ENCODE measurements at regions not wholly inside any gene's neighbourhood (a gene's known extent, or its start where the extent isn't known, plus 50 kb on each side); places are given as distances from the start of the nearest gene placed in this dataset.

DNA sequence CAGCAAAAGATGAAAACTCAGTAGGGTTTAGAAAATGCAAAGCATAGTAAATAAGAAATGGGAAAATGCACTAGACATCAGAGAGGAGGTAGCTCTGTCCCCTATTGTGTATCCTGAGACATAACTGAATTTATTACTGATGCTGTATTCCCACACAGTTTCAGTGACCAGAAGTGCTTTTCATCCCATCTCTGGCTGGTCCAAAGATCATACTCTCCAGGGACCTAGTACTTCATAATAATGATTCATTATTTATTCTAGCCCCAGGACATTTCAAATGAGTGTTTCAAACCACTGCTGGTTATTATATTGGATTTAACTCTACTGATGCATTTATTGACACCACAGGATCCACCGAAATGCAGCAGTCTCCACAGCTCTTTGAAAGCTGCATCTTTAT, 163.3 kb downstream of the PAWR start:
- H3K4me3 ChIP-seq (ENCODE audit: insufficient read depth, low read depth, low read length) = no peak overlapping the region
- no peaks in the 10 kb centered on the region for H3K27me3 ChIP-seq (ENCODE audit: insufficient read depth, low read length)
- peaks cover 25% of the 10 kb centered on the region for H3K4me1 ChIP-seq (ENCODE audit: insufficient read depth, low read length)
- no peak overlapping the region for H3K4me2 ChIP-seq (ENCODE audit: low read length)
- H3K36me3 ChIP-seq (ENCODE audit: insufficient read depth, low read length) = no peaks in the 10 kb centered on the region
- no peak overlapping the region for H3K27ac ChIP-seq (ENCODE audit: low read depth, low read length)
- no peaks in the 10 kb centered on the region for H3K9me3 ChIP-seq (ENCODE audit: insufficient read depth, low read depth, low read length)
- DNase-seq (ENCODE audit: low read depth) (no peak), FAIRE-seq (no peak)
- no peaks in the 10 kb centered on the region for H3K9me3 Mint-ChIP-seq (ENCODE audit: unreplicated experiment)
- no peaks in the 10 kb centered on the region for H4K20me1 ChIP-seq (ENCODE audit: insufficient read depth, low read length)
- TF ChIP-seq, protein P1, sequence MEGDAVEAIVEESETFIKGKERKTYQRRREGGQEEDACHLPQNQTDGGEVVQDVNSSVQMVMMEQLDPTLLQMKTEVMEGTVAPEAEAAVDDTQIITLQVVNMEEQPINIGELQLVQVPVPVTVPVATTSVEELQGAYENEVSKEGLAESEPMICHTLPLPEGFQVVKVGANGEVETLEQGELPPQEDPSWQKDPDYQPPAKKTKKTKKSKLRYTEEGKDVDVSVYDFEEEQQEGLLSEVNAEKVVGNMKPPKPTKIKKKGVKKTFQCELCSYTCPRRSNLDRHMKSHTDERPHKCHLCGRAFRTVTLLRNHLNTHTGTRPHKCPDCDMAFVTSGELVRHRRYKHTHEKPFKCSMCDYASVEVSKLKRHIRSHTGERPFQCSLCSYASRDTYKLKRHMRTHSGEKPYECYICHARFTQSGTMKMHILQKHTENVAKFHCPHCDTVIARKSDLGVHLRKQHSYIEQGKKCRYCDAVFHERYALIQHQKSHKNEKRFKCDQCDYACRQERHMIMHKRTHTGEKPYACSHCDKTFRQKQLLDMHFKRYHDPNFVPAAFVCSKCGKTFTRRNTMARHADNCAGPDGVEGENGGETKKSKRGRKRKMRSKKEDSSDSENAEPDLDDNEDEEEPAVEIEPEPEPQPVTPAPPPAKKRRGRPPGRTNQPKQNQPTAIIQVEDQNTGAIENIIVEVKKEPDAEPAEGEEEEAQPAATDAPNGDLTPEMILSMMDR (IDR thresholded peaks at IDR 0.05; ENCODE audit: insufficient read depth, low read depth, low read length) = no peak
- TF ChIP-seq EZH2 (IDR thresholded peaks at IDR 0.05; ENCODE audit: insufficient read depth, low read length) = no peak
- H3K36me3 Mint-ChIP-seq (ENCODE audit: low read depth, unreplicated experiment) = peaks cover 8% of the 10 kb centered on the region
- H3K27me3 Mint-ChIP-seq (ENCODE audit: low read depth, unreplicated experiment) = no peaks in the 10 kb centered on the region
- H3K79me2 ChIP-seq (ENCODE audit: insufficient read depth, low read length) = no peaks in the 10 kb centered on the region
- H3K27ac Mint-ChIP-seq (ENCODE audit: unreplicated experiment) = no peak overlapping the region
- no peak overlapping the region for H3K9ac ChIP-seq (ENCODE audit: low read length)
- no peak overlapping the region for H2AFZ ChIP-seq (ENCODE audit: low read depth, low read length)
- H3K4me1 Mint-ChIP-seq (ENCODE audit: low read depth, unreplicated experiment) = peaks cover 13% of the 10 kb centered on the region
- H3K4me3 Mint-ChIP-seq (ENCODE audit: unreplicated experiment) = no peak overlapping the region

DNA sequence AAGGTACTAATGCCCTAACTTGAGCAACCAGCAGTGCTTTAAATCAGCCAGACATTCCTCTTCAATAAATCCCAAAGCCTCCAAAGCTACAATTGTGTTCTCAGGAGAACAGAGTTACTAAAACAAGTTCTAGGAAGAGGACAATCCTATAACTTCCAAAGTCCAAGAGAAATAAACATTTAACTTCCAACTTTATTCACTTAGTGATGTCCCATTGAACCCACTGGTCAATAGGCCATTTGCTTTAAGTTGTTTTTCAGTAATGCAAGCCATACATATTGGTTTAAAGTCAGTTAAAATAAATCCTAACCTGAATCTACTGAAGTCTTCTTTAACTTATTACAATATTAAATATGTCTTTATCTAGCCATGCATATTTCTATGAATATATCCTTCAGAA, 165.4 kb downstream of the PAWR start:
- H3K4me2 ChIP-seq (ENCODE audit: low read length) = no peak overlapping the region
- H3K9me3 Mint-ChIP-seq (ENCODE audit: unreplicated experiment) = no peaks in the 10 kb centered on the region
- H3K9ac ChIP-seq (ENCODE audit: low read length) = no peak overlapping the region
- H3K4me1 ChIP-seq (ENCODE audit: insufficient read depth, low read length) = peaks cover 20% of the 10 kb centered on the region
- no peaks in the 10 kb centered on the region for H3K9me3 ChIP-seq (ENCODE audit: insufficient read depth, low read depth, low read length)
- H3K4me3 ChIP-seq (ENCODE audit: insufficient read depth, low read depth, low read length) = no peak overlapping the region
- FAIRE-seq = no peak
- no peak overlapping the region for H3K27ac Mint-ChIP-seq (ENCODE audit: unreplicated experiment)
- H3K27me3 Mint-ChIP-seq (ENCODE audit: low read depth, unreplicated experiment) = no peaks in the 10 kb centered on the region
- H3K4me3 Mint-ChIP-seq (ENCODE audit: unreplicated experiment) = no peak overlapping the region
- peaks cover 3% of the 10 kb centered on the region for H3K4me1 Mint-ChIP-seq (ENCODE audit: low read depth, unreplicated experiment)
- TF ChIP-seq, protein P1 (IDR thresholded peaks at IDR 0.05; ENCODE audit: insufficient read depth, low read depth, low read length) = no peak
- no peak for TF ChIP-seq EZH2 (IDR thresholded peaks at IDR 0.05; ENCODE audit: insufficient read depth, low read length)
- DNase-seq (ENCODE audit: low read depth) = no peak
- no peak overlapping the region for H3K27ac ChIP-seq (ENCODE audit: low read depth, low read length)
- H2AFZ ChIP-seq (ENCODE audit: low read depth, low read length) = no peak overlapping the region
- H3K79me2 ChIP-seq (ENCODE audit: insufficient read depth, low read length) = no peaks in the 10 kb centered on the region
- H4K20me1 ChIP-seq (ENCODE audit: insufficient read depth, low read length) = no peaks in the 10 kb centered on the region
- H3K36me3 Mint-ChIP-seq (ENCODE audit: low read depth, unreplicated experiment) = peaks cover 8% of the 10 kb centered on the region
- H3K36me3 ChIP-seq (ENCODE audit: insufficient read depth, low read length) = no peaks in the 10 kb centered on the region
- H3K27me3 ChIP-seq (ENCODE audit: insufficient read depth, low read length) = no peaks in the 10 kb centered on the region

DNA sequence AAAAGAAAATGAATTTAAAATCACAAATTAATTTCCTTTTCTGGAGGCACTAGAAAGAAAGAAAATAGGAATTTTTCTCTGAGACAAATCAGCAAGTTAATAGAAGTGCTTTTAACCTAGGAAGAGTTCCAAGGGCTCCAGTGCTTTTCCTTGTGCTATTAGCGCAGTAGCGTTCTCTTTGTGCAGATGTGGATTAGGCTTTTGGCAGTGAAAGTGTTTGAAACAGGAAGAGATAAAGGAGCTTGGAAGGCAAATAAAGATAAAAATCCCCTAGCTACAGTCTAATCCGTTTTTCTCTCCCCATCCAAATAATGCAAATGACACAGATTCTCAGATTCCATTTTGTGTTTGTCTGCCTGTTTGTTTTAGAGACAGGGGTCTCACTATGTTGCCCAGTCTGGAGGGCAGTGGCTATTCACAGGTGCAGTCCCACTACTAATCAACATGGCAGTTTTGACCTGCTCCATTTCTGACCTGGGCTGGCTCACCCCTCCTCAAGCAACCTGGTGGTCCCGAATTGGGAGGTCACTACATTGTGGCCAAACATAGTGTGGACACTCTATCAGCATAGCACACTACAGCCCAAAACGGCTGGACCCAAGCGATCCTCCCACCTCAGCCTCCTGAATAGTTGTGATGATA, 166.1 kb downstream of the PAWR start:
- Histone ChIP-seq H3K4me2 (ENCODE audit: low read length) (no peak overlapping the region), H4K20me1 (ENCODE audit: insufficient read depth, low read length) (no peaks in the 10 kb centered on the region), H3K79me2 (ENCODE audit: insufficient read depth, low read length) (no peaks in the 10 kb centered on the region), H2AFZ (ENCODE audit: low read depth, low read length) (no peak overlapping the region), H3K4me3 (ENCODE audit: insufficient read depth, low read depth, low read length) (no peak overlapping the region), H3K9me3 (ENCODE audit: insufficient read depth, low read depth, low read length) (no peaks in the 10 kb centered on the region), H3K4me1 (ENCODE audit: insufficient read depth, low read length) (peaks cover 20% of the 10 kb centered on the region), H3K9ac (ENCODE audit: low read length) (no peak overlapping the region), H3K27me3 (ENCODE audit: insufficient read depth, low read length) (no peaks in the 10 kb centered on the region), H3K27ac (ENCODE audit: low read depth, low read length) (no peak overlapping the region), H3K36me3 (ENCODE audit: insufficient read depth, low read length) (no peaks in the 10 kb centered on the region)
- FAIRE-seq (no peak), DNase-seq (ENCODE audit: low read depth) (peak; percentile 36)
- Mint-ChIP-seq H3K27ac (ENCODE audit: unreplicated experiment) (no peak overlapping the region), H3K4me1 (ENCODE audit: low read depth, unreplicated experiment) (peaks cover 3% of the 10 kb centered on the region), H3K36me3 (ENCODE audit: low read depth, unreplicated experiment) (peaks cover 8% of the 10 kb centered on the region), H3K27me3 (ENCODE audit: low read depth, unreplicated experiment) (no peaks in the 10 kb centered on the region), H3K4me3 (ENCODE audit: unreplicated experiment) (no peak overlapping the region), H3K9me3 (ENCODE audit: unreplicated experiment) (no peaks in the 10 kb centered on the region)
- no peak for TF ChIP-seq EZH2 (IDR thresholded peaks at IDR 0.05; ENCODE audit: insufficient read depth, low read length)
